GM23338 (cell line): ENCODE measurements at regions not wholly inside any gene's neighbourhood (a gene's known extent, or its start where the extent isn't known, plus 50 kb on each side); places are given as distances from the start of the nearest gene placed in this dataset.

ENCODE experiments used
- ATAC-seq: fragments of 200-7000 bp; cut with Tn5 transposase; 3 replicates; pipeline ENCODE4 v1.9.1; 2020
- DNase-seq: peaks from one replicate; pipeline ENCODE4 v3.0.0-alpha.2; 2015; ENCODE audit warnings: low spot score
- H2AFZ ChIP-seq: fragments of 200-600 bp; sonication (generic); 2 replicates; pipeline ENCODE4 v1.8.0; 2016; ENCODE audit warnings: antibody characterized with exemption, mild to moderate bottlenecking, moderate library complexity
- H3F3A ChIP-seq: fragments of 200-600 bp; sonication (generic); replicated peaks from 2 replicates; pipeline ENCODE4 v1.8.0; 2017; ENCODE audit warnings: antibody characterized with exemption, mixed run types, low read depth
- H3K27ac ChIP-seq: fragments of 200-600 bp; sonication (generic); 2 replicates; pipeline ENCODE4 v1.6.1; 2016; ENCODE audit warnings: low read depth
- H3K27me3 ChIP-seq: fragments of 200-600 bp; sonication (generic); 2 replicates; pipeline ENCODE4 v1.8.0; 2016; ENCODE audit warnings: mild to moderate bottlenecking, mixed run types, moderate library complexity; ENCODE audit not compliant: insufficient read depth
- H3K36me3 ChIP-seq: fragments of 200-600 bp; sonication (generic); 2 replicates; pipeline ENCODE4 v1.8.0; 2016; ENCODE audit warnings: mild to moderate bottlenecking; ENCODE audit not compliant: insufficient read depth
- H3K4me1 ChIP-seq: fragments of 200-600 bp; sonication (generic); 2 replicates; pipeline ENCODE4 v1.8.0; 2016; ENCODE audit warnings: mild to moderate bottlenecking, moderate library complexity; ENCODE audit not compliant: insufficient read depth
- H3K4me2 ChIP-seq: fragments of 200-600 bp; sonication (generic); 2 replicates; pipeline ENCODE4 v1.7.1; 2017; ENCODE audit warnings: mixed run types
- H3K4me3 ChIP-seq: fragments of 200-600 bp; sonication (generic); 2 replicates; pipeline ENCODE4 v1.6.1; 2016; ENCODE audit warnings: mixed run types
- H3K79me2 ChIP-seq: fragments of 200-600 bp; sonication (generic); replicated peaks from 2 replicates; pipeline ENCODE4 v1.8.0; 2017; ENCODE audit warnings: mild to moderate bottlenecking; ENCODE audit not compliant: insufficient read depth
- H3K9me2 ChIP-seq: fragments of 200-600 bp; sonication (generic); 2 replicates; pipeline ENCODE4 v1.8.0; 2017; ENCODE audit not compliant: insufficient read depth
- H4K20me1 ChIP-seq: fragments of 200-600 bp; sonication (generic); replicated peaks from 2 replicates; pipeline ENCODE4 v1.8.0; 2017; ENCODE audit warnings: mild to moderate bottlenecking; ENCODE audit not compliant: insufficient read depth
- H3K27ac Mint-ChIP-seq: 2 replicates; pipeline ENCODE4 v1.8.0; 2020; ENCODE audit warnings: inconsistent platforms, mild to moderate bottlenecking, moderate library complexity, mixed read lengths
- H3K27me3 Mint-ChIP-seq: 3 replicates; pipeline ENCODE4 v1.8.0; 2022; ENCODE audit warnings: low read depth, mild to moderate bottlenecking, moderate library complexity, mixed read lengths, inconsistent platforms; ENCODE audit not compliant: insufficient read depth, poor library complexity
- H3K36me3 Mint-ChIP-seq: 3 replicates; pipeline ENCODE4 v1.8.0; 2021; ENCODE audit warnings: low read depth, mild to moderate bottlenecking, inconsistent platforms, moderate library complexity, mixed read lengths
- H3K4me1 Mint-ChIP-seq: 3 replicates; pipeline ENCODE4 v1.8.0; 2020; ENCODE audit warnings: mild to moderate bottlenecking, inconsistent platforms, mixed read lengths
- H3K4me3 Mint-ChIP-seq: 3 replicates; pipeline ENCODE4 v1.8.0; 2021; ENCODE audit warnings: moderate library complexity, mild to moderate bottlenecking, inconsistent platforms, mixed read lengths
- H3K9me3 Mint-ChIP-seq: 3 replicates; pipeline ENCODE4 v1.8.0; 2020; ENCODE audit warnings: moderate library complexity, mild to moderate bottlenecking, inconsistent platforms, mixed read lengths
- CREB1 ChIP-seq: fragments of 250-450 bp; sonication (Bioruptor Pico); IDR thresholded peaks from 2 replicates; pipeline ENCODE4 v1.5.0; 2020; ENCODE audit warnings: low read depth, mild to moderate bottlenecking, moderate library complexity
- EZH2 ChIP-seq: fragments of 200-600 bp; sonication (generic); IDR thresholded peaks from one replicate; pipeline ENCODE4 v1.8.0; 2017; ENCODE audit warnings: antibody characterized with exemption, mild to moderate bottlenecking, low read depth; ENCODE audit not compliant: unreplicated experiment
- EZH2phosphoT487 ChIP-seq: fragments of 200-600 bp; sonication (generic); IDR thresholded peaks from one replicate; pipeline ENCODE4 v1.8.1; 2018; ENCODE audit warnings: antibody characterized with exemption; ENCODE audit not compliant: unreplicated experiment
- JUNB ChIP-seq: IDR thresholded peaks from one replicate; pipeline ENCODE4 v1.6.1; 2016; ENCODE audit warnings: antibody characterized with exemption; ENCODE audit not compliant: unreplicated experiment
- NANOG ChIP-seq: IDR thresholded peaks from 2 replicates; pipeline ENCODE4 v1.6.1; 2016; ENCODE audit warnings: antibody characterized with exemption, borderline replicate concordance
- POLR2AphosphoS5 ChIP-seq: IDR thresholded peaks from 2 replicates; pipeline ENCODE4 v1.6.1; 2016; ENCODE audit warnings: antibody characterized with exemption, low read depth
- STAT1 ChIP-seq: IDR thresholded peaks from one replicate; pipeline ENCODE4 v1.6.1; 2016; ENCODE audit warnings: antibody characterized with exemption; ENCODE audit not compliant: unreplicated experiment
- ZNF114 ChIP-seq: fragments of 250-450 bp; sonication (Bioruptor Pico); IDR thresholded peaks from 2 replicates; pipeline ENCODE4 v1.5.0; 2020; ENCODE audit warnings: mild to moderate bottlenecking, moderate library complexity
- ZNF331 ChIP-seq: fragments of 250-450 bp; sonication (Bioruptor Pico); IDR thresholded peaks from 2 replicates; pipeline ENCODE4 v1.5.0; 2020; ENCODE audit warnings: low read depth, mild to moderate bottlenecking, moderate library complexity
- TF ChIP-seq, protein P1 (sequence below), 2 experiments: fragments of 200-600 bp in 1 of 2; sonication (generic) in 1 of 2; conservative IDR thresholded peaks; 2 replicates each; pipeline versions ENCODE4 v1.5.1 to v1.6.1; 2016 to 2017; ENCODE audit warnings: antibody characterized with exemption in 2 of 2, low read depth in 2 of 2, mild to moderate bottlenecking in 2 of 2, moderate library complexity in 1 of 2
- TF ChIP-seq, protein P2 (sequence below): fragments of 250-450 bp; sonication (Bioruptor Pico); IDR thresholded peaks from 2 replicates; pipeline ENCODE4 v1.5.0; 2020; ENCODE audit warnings: mild to moderate bottlenecking, moderate library complexity
- TF ChIP-seq, protein P3 (sequence below): IDR thresholded peaks from 2 replicates; pipeline ENCODE4 v1.6.1; 2016; ENCODE audit warnings: antibody characterized with exemption
- TF ChIP-seq, protein P4 (sequence below): IDR thresholded peaks from one replicate; pipeline ENCODE4 v1.6.1; 2018; ENCODE audit warnings: antibody characterized with exemption; ENCODE audit not compliant: unreplicated experiment

DNA sequence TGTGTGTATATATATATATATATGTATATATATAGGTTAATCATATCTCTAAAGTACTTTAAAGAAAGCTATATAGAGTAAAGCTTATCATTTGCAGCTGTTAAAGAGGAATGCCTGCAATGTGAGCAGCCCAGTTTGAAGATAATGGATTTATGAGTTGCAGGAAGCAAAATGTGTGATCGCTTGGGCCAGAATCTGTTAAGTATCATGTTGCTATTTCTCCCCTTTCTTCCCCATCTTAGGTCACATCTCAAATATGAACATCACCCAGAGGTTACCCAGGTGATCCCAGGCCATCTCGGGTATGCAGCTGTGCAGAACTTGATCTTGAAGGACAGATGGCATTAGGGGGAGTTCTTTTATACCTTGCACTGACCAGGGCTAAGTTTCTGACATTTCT is 316.5 kb downstream of the MTX2 start:
- Histone ChIP-seq H3K27me3 (no peaks in the 10 kb centered on the region), H3K36me3 (no peaks in the 10 kb centered on the region), H3K4me2 (no peak overlapping the region), H3K4me3 (no peak overlapping the region), H3K9me2 (no peaks in the 10 kb centered on the region), H3F3A (no peaks in the 10 kb centered on the region), H3K79me2 (no peaks in the 10 kb centered on the region), H2AFZ (no peak overlapping the region), H3K4me1 (no peaks in the 10 kb centered on the region), H4K20me1 (no peaks in the 10 kb centered on the region), H3K27ac (no peak overlapping the region)
- ATAC-seq: no peak
- no peak for TF ChIP-seq EZH2
- no peak for TF ChIP-seq JUNB
- TF ChIP-seq, protein P1, sequence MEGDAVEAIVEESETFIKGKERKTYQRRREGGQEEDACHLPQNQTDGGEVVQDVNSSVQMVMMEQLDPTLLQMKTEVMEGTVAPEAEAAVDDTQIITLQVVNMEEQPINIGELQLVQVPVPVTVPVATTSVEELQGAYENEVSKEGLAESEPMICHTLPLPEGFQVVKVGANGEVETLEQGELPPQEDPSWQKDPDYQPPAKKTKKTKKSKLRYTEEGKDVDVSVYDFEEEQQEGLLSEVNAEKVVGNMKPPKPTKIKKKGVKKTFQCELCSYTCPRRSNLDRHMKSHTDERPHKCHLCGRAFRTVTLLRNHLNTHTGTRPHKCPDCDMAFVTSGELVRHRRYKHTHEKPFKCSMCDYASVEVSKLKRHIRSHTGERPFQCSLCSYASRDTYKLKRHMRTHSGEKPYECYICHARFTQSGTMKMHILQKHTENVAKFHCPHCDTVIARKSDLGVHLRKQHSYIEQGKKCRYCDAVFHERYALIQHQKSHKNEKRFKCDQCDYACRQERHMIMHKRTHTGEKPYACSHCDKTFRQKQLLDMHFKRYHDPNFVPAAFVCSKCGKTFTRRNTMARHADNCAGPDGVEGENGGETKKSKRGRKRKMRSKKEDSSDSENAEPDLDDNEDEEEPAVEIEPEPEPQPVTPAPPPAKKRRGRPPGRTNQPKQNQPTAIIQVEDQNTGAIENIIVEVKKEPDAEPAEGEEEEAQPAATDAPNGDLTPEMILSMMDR (conservative IDR thresholded peaks at IDR 0.05; ENCODE audit: low read depth in 2 of 2): no peak
- TF ChIP-seq ZNF114 (CRISPR knock-in tag): no peak
- TF ChIP-seq, protein P2, sequence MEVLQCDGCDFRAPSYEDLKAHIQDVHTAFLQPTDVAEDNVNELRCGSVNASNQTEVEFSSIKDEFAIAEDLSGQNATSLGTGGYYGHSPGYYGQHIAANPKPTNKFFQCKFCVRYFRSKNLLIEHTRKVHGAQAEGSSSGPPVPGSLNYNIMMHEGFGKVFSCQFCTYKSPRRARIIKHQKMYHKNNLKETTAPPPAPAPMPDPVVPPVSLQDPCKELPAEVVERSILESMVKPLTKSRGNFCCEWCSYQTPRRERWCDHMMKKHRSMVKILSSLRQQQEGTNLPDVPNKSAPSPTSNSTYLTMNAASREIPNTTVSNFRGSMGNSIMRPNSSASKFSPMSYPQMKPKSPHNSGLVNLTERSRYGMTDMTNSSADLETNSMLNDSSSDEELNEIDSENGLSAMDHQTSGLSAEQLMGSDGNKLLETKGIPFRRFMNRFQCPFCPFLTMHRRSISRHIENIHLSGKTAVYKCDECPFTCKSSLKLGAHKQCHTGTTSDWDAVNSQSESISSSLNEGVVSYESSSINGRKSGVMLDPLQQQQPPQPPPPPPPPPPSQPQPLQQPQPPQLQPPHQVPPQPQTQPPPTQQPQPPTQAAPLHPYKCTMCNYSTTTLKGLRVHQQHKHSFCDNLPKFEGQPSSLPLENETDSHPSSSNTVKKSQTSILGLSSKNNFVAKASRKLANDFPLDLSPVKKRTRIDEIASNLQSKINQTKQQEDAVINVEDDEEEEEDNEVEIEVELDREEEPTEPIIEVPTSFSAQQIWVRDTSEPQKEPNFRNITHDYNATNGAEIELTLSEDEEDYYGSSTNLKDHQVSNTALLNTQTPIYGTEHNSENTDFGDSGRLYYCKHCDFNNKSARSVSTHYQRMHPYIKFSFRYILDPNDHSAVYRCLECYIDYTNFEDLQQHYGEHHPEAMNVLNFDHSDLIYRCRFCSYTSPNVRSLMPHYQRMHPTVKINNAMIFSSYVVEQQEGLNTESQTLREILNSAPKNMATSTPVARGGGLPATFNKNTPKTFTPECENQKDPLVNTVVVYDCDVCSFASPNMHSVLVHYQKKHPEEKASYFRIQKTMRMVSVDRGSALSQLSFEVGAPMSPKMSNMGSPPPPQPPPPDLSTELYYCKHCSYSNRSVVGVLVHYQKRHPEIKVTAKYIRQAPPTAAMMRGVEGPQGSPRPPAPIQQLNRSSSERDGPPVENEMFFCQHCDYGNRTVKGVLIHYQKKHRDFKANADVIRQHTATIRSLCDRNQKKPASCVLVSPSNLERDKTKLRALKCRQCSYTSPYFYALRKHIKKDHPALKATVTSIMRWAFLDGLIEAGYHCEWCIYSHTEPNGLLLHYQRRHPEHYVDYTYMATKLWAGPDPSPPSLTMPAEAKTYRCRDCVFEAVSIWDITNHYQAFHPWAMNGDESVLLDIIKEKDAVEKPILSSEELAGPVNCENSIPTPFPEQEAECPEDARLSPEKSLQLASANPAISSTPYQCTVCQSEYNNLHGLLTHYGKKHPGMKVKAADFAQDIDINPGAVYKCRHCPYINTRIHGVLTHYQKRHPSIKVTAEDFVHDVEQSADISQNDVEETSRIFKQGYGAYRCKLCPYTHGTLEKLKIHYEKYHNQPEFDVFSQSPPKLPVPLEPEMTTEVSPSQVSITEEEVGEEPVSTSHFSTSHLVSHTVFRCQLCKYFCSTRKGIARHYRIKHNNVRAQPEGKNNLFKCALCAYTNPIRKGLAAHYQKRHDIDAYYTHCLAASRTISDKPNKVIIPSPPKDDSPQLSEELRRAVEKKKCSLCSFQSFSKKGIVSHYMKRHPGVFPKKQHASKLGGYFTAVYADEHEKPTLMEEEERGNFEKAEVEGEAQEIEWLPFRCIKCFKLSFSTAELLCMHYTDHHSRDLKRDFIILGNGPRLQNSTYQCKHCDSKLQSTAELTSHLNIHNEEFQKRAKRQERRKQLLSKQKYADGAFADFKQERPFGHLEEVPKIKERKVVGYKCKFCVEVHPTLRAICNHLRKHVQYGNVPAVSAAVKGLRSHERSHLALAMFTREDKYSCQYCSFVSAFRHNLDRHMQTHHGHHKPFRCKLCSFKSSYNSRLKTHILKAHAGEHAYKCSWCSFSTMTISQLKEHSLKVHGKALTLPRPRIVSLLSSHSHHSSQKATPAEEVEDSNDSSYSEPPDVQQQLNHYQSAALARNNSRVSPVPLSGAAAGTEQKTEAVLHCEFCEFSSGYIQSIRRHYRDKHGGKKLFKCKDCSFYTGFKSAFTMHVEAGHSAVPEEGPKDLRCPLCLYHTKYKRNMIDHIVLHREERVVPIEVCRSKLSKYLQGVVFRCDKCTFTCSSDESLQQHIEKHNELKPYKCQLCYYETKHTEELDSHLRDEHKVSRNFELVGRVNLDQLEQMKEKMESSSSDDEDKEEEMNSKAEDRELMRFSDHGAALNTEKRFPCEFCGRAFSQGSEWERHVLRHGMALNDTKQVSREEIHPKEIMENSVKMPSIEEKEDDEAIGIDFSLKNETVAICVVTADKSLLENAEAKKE: no peak
- TF ChIP-seq CREB1 (CRISPR knock-in tag): no peak
- no peak for TF ChIP-seq POLR2AphosphoS5
- TF ChIP-seq NANOG: no peak
- TF ChIP-seq ZNF331 (CRISPR knock-in tag): no peak
- no peak for TF ChIP-seq EZH2phosphoT487
- TF ChIP-seq, protein P3, sequence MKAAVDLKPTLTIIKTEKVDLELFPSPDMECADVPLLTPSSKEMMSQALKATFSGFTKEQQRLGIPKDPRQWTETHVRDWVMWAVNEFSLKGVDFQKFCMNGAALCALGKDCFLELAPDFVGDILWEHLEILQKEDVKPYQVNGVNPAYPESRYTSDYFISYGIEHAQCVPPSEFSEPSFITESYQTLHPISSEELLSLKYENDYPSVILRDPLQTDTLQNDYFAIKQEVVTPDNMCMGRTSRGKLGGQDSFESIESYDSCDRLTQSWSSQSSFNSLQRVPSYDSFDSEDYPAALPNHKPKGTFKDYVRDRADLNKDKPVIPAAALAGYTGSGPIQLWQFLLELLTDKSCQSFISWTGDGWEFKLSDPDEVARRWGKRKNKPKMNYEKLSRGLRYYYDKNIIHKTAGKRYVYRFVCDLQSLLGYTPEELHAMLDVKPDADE: no peak
- no peak for TF ChIP-seq STAT1
- TF ChIP-seq, protein P4, sequence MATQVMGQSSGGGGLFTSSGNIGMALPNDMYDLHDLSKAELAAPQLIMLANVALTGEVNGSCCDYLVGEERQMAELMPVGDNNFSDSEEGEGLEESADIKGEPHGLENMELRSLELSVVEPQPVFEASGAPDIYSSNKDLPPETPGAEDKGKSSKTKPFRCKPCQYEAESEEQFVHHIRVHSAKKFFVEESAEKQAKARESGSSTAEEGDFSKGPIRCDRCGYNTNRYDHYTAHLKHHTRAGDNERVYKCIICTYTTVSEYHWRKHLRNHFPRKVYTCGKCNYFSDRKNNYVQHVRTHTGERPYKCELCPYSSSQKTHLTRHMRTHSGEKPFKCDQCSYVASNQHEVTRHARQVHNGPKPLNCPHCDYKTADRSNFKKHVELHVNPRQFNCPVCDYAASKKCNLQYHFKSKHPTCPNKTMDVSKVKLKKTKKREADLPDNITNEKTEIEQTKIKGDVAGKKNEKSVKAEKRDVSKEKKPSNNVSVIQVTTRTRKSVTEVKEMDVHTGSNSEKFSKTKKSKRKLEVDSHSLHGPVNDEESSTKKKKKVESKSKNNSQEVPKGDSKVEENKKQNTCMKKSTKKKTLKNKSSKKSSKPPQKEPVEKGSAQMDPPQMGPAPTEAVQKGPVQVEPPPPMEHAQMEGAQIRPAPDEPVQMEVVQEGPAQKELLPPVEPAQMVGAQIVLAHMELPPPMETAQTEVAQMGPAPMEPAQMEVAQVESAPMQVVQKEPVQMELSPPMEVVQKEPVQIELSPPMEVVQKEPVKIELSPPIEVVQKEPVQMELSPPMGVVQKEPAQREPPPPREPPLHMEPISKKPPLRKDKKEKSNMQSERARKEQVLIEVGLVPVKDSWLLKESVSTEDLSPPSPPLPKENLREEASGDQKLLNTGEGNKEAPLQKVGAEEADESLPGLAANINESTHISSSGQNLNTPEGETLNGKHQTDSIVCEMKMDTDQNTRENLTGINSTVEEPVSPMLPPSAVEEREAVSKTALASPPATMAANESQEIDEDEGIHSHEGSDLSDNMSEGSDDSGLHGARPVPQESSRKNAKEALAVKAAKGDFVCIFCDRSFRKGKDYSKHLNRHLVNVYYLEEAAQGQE: no peak
- Mint-ChIP-seq H3K27ac (no peak overlapping the region), H3K36me3 (no peaks in the 10 kb centered on the region), H3K27me3 (no peaks in the 10 kb centered on the region), H3K4me3 (no peak overlapping the region), H3K9me3 (no peaks in the 10 kb centered on the region), H3K4me1 (peaks cover 2% of the 10 kb centered on the region; the same call in 2 of the 3 replicates)
- DNase-seq: no peak
